HG03439 (cell line): ENCODE measurements at regions not wholly inside any gene's neighbourhood (a gene's known extent, or its start where the extent isn't known, plus 50 kb on each side); places are given as distances from the start of the nearest gene placed in this dataset.
"Not testable (repeated sequence)": the region's sequence is repeated elsewhere in the genome, so short reads cannot be mapped to it uniquely, and the experiment has no call there.

ENCODE experiments used
- ATAC-seq: cut with Tn5 transposase; IDR thresholded peaks from one replicate; pipeline ENCODE4 v1.9.1; 2021; ENCODE audit warnings: mild to moderate bottlenecking, moderate library complexity; ENCODE audit not compliant: unreplicated experiment

DNA sequence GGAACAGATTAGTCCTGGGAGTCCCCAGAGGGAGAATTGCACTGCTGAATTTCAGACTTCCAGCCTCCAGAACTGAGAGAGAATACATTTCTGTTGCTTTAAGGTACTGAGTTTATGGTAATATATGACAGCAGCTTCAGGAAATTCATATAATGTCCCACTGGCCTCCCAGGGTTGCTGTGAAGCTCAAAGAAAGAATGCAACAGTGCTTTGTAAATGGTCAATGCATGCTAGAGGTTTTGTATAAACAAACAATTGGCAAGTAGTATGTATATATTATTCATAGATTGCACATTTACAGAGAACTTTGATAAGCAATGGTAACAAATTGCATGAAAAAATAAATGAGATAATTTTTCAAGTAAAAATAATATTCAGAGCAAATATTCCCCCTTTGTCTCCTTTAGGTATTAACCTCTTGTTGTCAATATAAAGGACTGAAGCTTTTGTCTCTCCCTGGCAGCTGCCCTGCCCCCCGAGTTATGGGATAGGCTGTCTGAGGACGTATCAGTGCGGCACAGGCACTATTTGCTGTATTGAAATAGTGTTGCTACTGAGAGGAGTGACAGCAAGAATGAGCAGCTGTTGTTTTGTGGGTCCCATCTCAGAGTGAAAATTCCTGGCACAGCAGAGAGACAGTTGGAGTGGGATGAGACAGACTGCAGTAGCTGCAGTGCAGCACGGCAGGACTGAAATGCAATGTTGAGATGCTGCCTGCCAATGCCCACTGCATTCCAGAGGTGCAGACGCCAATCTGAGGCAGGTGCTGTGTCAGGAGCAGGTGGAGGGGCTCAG lies 194.2 kb upstream of the GLRA1 start:
- ATAC-seq, result no peak

DNA sequence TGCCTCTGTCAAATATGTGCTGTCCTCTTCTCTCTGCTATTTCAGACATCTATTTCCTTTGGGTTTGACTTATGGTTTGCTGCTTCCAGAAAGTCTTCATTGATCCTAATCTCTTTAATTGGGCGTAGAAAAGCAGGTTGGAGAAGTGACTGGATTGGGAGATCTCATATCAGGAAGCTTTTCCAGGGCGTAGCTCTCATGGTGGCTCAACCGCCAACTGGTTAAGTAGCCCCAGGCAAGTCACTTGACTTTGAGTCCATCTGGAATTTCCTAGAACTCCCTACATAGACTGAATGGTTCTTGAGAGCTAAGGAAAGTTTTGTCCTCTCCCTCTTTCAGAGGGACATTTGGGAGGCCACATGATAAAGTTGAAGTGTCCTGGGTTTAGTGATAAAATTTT lies 192.3 kb upstream of the GLRA1 start:
- no peak for ATAC-seq

GRCh38 chr5:152113401-152113800 lies 188.8 kb upstream of the GLRA1 start:
- ATAC-seq, result no peak

DNA sequence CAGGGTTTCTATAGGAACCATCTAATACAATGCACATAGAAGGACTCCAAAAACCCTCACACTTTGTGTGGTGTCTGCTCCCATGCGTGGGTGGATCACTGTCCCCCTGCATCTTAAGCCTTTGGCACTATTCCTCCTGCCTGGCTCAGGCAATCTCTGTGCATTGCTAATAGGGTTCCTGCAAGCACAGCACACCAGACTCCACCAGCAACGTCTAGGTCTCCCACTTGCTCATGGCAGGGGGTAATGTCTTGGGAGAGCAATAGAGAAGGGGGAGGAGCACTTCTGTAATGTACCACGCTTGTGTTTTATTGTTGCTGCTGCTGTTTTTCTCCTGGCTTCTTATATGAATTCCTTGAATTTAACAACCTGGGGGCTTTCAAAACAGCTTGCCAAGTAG lies 182.6 kb upstream of the GLRA1 start:
- no peak for ATAC-seq

DNA sequence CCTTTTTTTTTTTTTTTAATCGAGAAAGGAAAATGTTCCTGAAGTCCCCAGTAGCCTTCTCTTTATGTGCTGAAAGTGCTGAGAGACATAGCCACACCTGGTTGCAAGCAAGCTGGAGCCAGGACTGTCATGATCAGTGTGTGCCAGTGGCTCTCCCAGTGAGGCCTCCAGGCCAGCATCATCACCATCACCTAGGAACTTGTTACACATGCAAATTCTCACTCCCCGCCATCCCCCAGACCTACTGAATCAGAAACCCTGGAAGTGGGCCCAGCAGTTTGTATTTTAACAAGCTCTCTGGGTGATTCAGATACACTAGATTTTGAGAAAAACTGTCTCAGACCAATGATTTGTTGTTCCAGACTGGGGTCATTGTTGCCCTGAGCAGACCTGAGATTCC lies 181.9 kb upstream of the GLRA1 start:
- no peak for ATAC-seq

DNA sequence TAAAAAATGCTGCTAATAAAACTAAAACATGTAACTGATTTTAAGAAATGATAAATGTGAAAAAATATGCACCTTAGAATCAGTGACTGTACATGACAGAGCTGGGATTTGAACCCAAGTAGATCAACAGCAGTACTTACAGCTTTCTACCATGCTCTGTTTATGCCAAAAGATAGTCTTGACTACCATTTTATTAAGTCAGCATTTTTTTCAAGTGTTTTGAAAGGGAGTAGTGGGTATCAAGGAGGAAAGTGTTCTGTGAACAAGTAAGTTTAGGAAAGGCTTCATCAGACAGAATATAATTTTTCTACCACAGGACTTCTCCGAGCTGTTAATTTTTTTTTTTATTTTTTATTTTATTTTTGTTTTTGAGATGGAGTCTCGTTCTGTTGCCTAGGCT lies 180.4 kb upstream of the GLRA1 start:
- no peak for ATAC-seq

GRCh38 chr5:152104211-152104610 lies 179.6 kb upstream of the GLRA1 start:
- no peak for ATAC-seq

DNA sequence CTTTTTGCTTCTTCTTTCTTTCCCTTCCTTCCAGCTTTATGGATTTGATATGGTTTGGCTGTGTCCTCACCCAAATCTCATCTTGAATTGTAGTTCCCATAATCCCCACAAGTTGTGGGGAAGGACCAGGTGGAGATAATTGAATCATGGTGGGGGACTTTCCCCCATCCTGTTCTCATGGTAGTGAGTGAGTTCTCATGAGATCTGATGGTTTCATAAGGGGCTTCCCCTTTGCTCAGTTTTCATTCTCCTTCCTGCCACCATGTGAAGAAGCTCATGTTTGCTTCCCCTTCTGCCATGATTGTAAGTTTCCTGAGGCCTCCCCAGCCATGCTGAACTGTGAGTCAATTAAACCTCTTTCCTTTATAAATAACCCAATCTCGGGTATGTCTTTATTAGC lies 178.3 kb upstream of the GLRA1 start:
- ATAC-seq, result not testable (repeated sequence)

DNA sequence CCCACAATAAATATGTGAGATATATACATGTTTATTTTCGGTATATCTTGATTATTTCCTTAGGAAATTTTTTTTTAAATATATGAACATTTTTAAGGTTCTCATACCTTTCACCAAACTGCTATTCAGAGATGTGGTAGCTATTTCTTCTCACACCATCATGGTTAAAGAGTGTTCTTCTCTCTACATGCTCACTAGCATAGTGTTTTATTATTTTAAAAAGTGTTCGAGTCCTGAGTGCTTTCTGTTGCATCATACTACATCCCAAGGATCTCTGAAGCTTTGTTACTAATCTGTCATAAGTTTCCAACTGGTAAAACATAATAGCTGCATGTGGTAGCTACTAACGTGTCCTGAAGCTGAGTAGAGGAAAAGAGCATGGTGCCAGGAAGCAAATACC lies 177.4 kb upstream of the GLRA1 start:
- ATAC-seq, result no peak

DNA sequence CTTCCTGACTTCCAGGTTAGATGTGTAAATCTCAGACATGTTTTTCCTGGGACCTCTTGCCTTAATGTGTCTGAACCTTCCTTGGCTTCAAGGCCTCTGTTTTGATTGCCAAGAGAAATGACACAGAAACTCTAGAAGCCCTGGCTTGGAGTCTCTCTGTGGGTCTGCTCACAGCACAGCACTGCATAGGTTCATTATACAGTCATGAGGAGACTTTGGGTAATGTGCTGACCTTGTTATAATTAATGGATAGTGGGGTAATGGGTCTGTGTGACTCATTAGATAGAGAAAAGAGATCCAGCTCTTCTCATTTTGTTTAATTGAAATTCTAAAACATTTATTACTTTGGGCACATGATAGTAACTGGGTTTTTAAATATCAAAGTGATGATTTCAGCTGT lies 175.8 kb upstream of the GLRA1 start:
- no peak for ATAC-seq

DNA sequence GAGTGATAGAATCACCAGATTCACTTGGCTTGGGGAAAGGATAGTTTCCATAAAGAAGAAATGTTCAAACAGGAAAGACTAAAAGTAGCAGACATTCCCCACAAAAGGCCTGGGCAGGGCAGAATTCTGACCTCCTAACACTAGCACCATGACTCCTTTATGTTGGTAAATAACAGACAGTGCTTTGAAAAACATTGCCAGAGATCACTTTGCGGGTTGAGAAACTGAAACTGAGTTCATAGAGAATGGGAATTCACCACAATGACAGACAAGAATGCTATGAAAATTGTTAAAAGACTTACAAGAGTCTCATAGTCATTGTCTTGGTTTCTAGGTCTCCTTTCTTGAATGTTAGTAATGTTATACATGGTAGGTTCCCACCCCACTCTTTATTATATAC lies 172.5 kb upstream of the GLRA1 start:
- no peak for ATAC-seq

DNA sequence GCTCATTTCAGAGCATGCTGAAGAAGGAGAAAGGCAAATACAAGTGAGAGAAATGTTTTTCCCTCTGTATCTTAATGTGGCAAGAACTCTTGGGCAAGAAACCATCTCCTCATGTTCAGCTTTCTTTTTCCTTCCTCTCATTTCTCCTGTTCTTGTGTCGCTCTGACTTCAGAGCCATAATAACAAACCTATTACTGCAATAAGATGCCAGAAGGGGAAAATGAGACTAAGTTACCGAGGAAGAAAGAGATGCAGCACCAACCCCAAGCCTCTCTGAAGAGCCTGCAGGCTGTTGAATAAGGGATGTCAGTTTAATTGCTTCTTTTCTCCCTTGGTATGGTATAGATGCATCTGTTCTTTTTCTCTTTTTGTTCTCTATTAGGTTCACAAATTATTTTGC lies 170.1 kb upstream of the GLRA1 start:
- no peak for ATAC-seq

GRCh38 chr5:152094060-152094459 lies 169.4 kb upstream of the GLRA1 start:
- no peak for ATAC-seq

GRCh38 chr5:152092580-152092979 lies 167.9 kb upstream of the GLRA1 start:
- ATAC-seq, result no peak

- ATAC-seq, result no peak
Measured at GRCh38 chr5:152089644-152090043, 165.0 kb upstream of the GLRA1 start.

- ATAC-seq, result no peak
Measured at GRCh38 chr5:152086668-152087067, 162.0 kb upstream of the GLRA1 start.

GRCh38 chr5:152084476-152084875 lies 159.8 kb upstream of the GLRA1 start:
- ATAC-seq, result no peak

DNA sequence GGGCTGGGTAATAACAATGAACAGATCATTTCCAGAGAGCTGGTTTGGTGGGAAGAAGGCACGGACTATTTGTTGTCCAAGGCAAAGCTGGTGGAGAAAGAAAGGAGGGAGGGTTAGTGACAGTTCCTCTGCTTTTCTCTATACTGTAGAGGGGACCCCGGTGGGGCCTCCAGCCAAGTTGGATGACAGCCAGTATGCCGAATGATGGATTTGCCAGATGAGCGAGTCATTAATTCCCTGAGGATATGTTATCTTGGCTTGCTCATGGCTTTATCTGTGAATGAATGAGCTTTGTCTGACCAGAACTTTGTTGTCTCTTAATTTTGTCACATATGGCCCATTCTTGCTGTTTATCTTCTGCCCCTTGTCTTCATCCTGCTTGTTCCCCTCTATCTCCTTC lies 158.6 kb upstream of the GLRA1 start:
- no peak for ATAC-seq

GRCh38 chr5:152072091-152072490 lies 147.4 kb upstream of the GLRA1 start:
- no peak for ATAC-seq

DNA sequence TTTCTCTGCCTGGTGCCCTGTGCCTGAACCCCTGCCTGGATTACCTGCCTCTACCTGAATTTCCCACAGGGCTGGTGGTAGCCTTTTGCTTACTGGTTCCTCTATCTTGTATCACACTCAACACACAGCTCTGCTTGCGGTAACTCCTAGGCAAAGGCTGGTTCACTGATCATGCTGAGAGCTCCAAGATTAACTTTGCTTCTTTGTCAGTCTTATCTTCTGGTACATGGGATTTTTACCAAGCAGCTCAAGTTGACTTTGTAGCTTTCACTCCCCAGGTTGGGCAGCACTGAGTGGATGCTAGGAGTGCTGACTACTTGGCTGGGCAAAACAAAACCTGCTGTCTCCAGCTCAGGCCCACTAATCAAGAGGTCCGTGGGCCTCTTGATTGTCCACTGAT lies 145.9 kb upstream of the GLRA1 start:
- no peak for ATAC-seq

DNA sequence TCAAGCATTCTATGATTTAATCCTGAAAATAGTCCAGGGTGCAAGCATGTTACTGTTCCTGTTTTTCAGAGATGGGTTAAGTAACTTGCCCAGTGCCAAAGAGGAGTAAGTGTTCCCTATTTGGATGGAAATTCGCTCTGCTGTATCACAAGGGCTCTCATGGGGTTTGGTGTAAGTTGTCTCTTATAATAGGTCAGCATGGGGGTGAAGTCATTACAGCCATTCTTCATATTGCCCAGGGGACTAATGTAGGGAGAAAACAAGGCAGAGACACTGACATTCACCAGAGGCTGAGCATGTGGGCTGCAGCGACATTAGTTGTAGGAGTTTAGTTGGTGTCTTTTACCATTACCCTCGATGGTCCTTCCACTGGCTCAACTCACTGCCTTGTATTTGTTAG lies 142.1 kb upstream of the GLRA1 start:
- ATAC-seq, result no peak

- ATAC-seq, result no peak
Measured at GRCh38 chr5:152063004-152063403, 138.4 kb upstream of the GLRA1 start.

DNA sequence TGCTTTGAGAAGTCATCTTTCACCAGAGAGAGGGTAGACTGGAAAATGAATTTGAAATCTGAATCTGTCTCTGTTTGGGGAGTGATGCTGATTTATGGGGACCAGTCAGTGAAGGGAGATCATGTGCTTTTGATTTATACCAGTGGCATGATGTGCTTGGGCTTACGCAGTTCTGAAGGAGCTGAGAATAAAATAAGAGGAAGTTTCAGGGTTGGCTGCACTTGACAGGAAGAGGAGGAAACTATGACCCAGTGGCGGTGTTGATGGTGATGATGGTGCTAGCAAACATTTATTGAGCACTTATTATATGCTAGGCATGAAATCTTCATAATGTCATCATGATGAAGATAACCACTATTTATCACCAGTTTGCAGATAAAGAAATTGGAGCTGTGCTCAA lies 136.4 kb upstream of the GLRA1 start:
- ATAC-seq, result no peak
